Liver (tissue), 3 donors: ENCODE measurements at regions not wholly inside any gene's neighbourhood (a gene's known extent, or its start where the extent isn't known, plus 50 kb on each side); places are given as distances from the start of the nearest gene placed in this dataset.

Experiments used
- HNF4G ChIP-seq: IDR thresholded peaks from 2 replicates; pipeline ENCODE4 v1.6.1; 2016; ENCODE audit warnings: antibody characterized with exemption
- JUND ChIP-seq, 2 donors: IDR thresholded peaks; 2 replicates each; pipeline ENCODE4 v1.6.1; 2016; ENCODE audit warnings: antibody characterized with exemption in 2 of 2
- MAX ChIP-seq: IDR thresholded peaks from 2 replicates; pipeline ENCODE4 v1.6.1; 2016; ENCODE audit warnings: antibody characterized with exemption
- TAF1 ChIP-seq: conservative IDR thresholded peaks from 2 replicates; pipeline ENCODE4 v1.6.1; 2016; ENCODE audit warnings: antibody characterized with exemption, mild to moderate bottlenecking
- TF ChIP-seq, protein P1 (sequence below): fragments of 150-350 bp; IDR thresholded peaks from 2 replicates; pipeline ENCODE4 v1.5.1; 2017; ENCODE audit warnings: improper control_type of control experiment, low read depth, low read length; ENCODE audit not compliant: missing input control
- TF ChIP-seq, protein P2 (sequence below): IDR thresholded peaks from 2 replicates; pipeline ENCODE4 v1.6.1; 2016; ENCODE audit warnings: antibody characterized with exemption
- donor health status: healthy.
- donor health status: healthy.

GRCh38 chr11:34757026-34757451 is 136.1 kb downstream of the EHF start:
- TF ChIP-seq, protein P1, sequence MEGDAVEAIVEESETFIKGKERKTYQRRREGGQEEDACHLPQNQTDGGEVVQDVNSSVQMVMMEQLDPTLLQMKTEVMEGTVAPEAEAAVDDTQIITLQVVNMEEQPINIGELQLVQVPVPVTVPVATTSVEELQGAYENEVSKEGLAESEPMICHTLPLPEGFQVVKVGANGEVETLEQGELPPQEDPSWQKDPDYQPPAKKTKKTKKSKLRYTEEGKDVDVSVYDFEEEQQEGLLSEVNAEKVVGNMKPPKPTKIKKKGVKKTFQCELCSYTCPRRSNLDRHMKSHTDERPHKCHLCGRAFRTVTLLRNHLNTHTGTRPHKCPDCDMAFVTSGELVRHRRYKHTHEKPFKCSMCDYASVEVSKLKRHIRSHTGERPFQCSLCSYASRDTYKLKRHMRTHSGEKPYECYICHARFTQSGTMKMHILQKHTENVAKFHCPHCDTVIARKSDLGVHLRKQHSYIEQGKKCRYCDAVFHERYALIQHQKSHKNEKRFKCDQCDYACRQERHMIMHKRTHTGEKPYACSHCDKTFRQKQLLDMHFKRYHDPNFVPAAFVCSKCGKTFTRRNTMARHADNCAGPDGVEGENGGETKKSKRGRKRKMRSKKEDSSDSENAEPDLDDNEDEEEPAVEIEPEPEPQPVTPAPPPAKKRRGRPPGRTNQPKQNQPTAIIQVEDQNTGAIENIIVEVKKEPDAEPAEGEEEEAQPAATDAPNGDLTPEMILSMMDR: no peak
- TF ChIP-seq JUND (IDR thresholded peaks at IDR 0.05): no peak
- TF ChIP-seq HNF4G: no peak
- TF ChIP-seq, protein P2, sequence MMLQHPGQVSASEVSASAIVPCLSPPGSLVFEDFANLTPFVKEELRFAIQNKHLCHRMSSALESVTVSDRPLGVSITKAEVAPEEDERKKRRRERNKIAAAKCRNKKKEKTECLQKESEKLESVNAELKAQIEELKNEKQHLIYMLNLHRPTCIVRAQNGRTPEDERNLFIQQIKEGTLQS: no peak
- TF ChIP-seq MAX: no peak
- no peak for TF ChIP-seq TAF1
